ENCODE measurements at regions not wholly inside any gene's neighbourhood (a gene's known extent, or its start where the extent isn't known, plus 50 kb on each side); places are given as distances from the start of the nearest gene placed in this dataset.

DNA sequence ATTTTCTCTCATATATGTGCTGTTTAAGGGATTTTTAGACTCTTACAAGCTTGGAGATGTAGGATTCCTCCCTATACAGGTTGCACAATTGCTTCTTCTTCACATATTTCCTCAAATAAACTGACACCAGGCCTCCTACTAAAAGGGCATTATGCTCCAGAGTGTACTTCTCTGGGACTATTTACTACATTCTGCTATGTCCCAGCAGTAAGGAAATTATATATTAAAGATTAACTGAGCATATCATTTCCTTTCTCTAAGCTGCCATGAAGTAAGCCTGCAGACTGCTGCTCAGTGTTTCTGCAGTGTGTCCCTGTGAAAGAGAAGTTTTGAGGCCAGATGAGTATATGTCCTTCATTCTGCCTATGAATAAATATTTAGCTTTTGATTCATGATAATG lies 356.9 kb upstream of the NUDT12 start:
- TF ChIP-seq CTCF (IDR thresholded peaks at IDR 0.05) (no peak), POLR2A (IDR thresholded peaks at IDR 0.05) (no peak)

All from right lobe of liver (tissue), 4 donors.